ENCODE measurements at regions not wholly inside any gene's neighbourhood (a gene's known extent, or its start where the extent isn't known, plus 50 kb on each side); places are given as distances from the start of the nearest gene placed in this dataset.

- H3K36me3 ChIP-seq, result no peaks in the 10 kb centered on the region
- H3K9me3 ChIP-seq, result peaks cover 0 to 8% (median 0%) of the 10 kb centered on the region in 8 donors
- DNase-seq, result no peak
- H3K4me3 ChIP-seq, result no peak overlapping the region
- intact Hi-C loops (cut with DNase I; ENCODE audit: low total_unique reads), result loop anchor here (10.0 kb wide), 1 partner anchor 820 kb away; no protein-coding TSS in a partner anchor
- H3K27ac ChIP-seq, result no peak overlapping the region
- TF ChIP-seq CTCF (IDR thresholded peaks at IDR 0.05 in 8 of 11, conservative IDR thresholded peaks at IDR 0.05 in 3 of 11), result no peak
- no peak for TF ChIP-seq POLR2A (IDR thresholded peaks at IDR 0.05)
- TF ChIP-seq POLR2AphosphoS5 (IDR thresholded peaks at IDR 0.05), result no peak
- WGBS, 5 donors, result 46 to 68% (median 59%) methylated on average over 2 of the region's 2 CpGs
- no peaks in the 10 kb centered on the region for H3K4me1 ChIP-seq
- H3K27me3 ChIP-seq (replicated peaks in 1 of 7), result no peaks in the 10 kb centered on the region
These were observed 194.1 kb upstream of the LARGE1 start for GRCh38 chr22:34114406-34114805.

DNA sequence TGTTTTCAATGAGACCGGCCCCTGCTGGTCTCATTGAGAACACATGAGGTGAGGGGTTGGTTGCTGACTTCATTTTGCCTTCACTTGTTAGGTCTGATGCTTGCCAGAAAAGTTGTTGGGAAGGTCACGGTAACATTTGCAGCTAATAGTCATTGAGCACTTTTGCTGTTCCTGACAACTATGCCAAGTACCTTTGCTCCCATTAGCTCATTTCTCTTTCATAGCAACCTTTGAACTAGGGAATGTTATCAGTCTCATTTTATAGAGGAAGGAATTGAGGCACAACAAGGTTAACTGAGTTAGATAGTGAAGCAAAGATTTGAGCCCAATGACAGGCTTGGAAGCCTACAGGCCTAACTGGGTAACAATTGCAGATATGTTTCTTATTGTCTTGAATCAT, 195.4 kb upstream of the LARGE1 start:
- Histone ChIP-seq H3K9me3 (peaks cover 0 to 8% (median 0%) of the 10 kb centered on the region in 8 donors), H3K27me3 (replicated peaks in 1 of 7) (no peaks in the 10 kb centered on the region), H3K36me3 (no peaks in the 10 kb centered on the region), H3K27ac (no peak overlapping the region), H3K4me3 (no peak overlapping the region), H3K4me1 (no peaks in the 10 kb centered on the region)
- intact Hi-C loops (cut with DNase I; ENCODE audit: low total_unique reads), result loop anchor here (10.0 kb wide), 1 partner anchor 821 kb away; no protein-coding TSS in a partner anchor
- TF ChIP-seq CTCF (IDR thresholded peaks at IDR 0.05 in 8 of 11, conservative IDR thresholded peaks at IDR 0.05 in 3 of 11), result no peak
- no peak for TF ChIP-seq POLR2AphosphoS5 (IDR thresholded peaks at IDR 0.05)
- no peak for TF ChIP-seq POLR2A (IDR thresholded peaks at IDR 0.05)
- no peak for DNase-seq
- 69 to 88% (median 82%) methylated on average over 2 of the region's 2 CpGs for WGBS, 5 donors

GRCh38 chr22:34116126-34116525, 195.8 kb upstream of the LARGE1 start:
- no peaks in the 10 kb centered on the region for H3K36me3 ChIP-seq
- no peak for DNase-seq
- H3K27ac ChIP-seq, result no peak overlapping the region
- TF ChIP-seq CTCF (IDR thresholded peaks at IDR 0.05 in 8 of 11, conservative IDR thresholded peaks at IDR 0.05 in 3 of 11) (no peak), POLR2A (IDR thresholded peaks at IDR 0.05) (no peak), POLR2AphosphoS5 (IDR thresholded peaks at IDR 0.05) (no peak)
- H3K9me3 ChIP-seq, result peaks cover 0 to 8% (median 0%) of the 10 kb centered on the region in 8 donors
- intact Hi-C loops (cut with DNase I; ENCODE audit: low total_unique reads), result loop anchor here (10.0 kb wide), 1 partner anchor 821 kb away; no protein-coding TSS in a partner anchor
- no peak overlapping the region for H3K4me3 ChIP-seq
- H3K27me3 ChIP-seq (replicated peaks in 1 of 7), result no peaks in the 10 kb centered on the region
- H3K4me1 ChIP-seq, result no peaks in the 10 kb centered on the region

DNA sequence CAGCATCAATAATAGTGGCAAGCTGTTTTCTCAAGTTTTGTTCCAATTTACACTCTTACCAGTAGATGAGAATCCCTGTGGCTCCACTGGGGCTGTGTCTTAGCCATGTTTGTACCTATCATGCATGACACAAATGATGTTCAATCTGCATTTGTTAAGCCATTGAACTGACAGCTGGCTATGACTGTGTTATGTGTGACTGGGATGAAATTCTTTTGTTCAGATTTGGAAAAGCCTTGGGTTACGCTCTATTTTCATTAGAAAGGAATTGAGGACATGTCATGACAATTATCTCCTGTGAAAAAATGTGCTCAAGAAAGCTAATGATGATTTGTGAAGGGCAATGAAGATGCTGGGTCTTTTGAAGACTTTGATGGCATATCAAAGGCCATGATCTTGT, 201.8 kb upstream of the LARGE1 start:
- intact Hi-C loops (cut with DNase I; ENCODE audit: low total_unique reads), result no loop called here
- no peaks in the 10 kb centered on the region for H3K4me1 ChIP-seq
- DNase-seq, result no peak
- no peak overlapping the region for H3K27ac ChIP-seq
- H3K9me3 ChIP-seq, result peaks cover 0 to 8% (median 0%) of the 10 kb centered on the region in 8 donors
- peaks cover 0 to 12% (median 0%) of the 10 kb centered on the region in 7 donors for H3K27me3 ChIP-seq (replicated peaks in 1 of 7)
- H3K4me3 ChIP-seq, result no peak overlapping the region
- 68 to 86% (median 73%) methylated on average over 1 of the region's 1 CpG for WGBS, 5 donors
- H3K36me3 ChIP-seq, result no peaks in the 10 kb centered on the region
- no peak for TF ChIP-seq CTCF (IDR thresholded peaks at IDR 0.05 in 8 of 11, conservative IDR thresholded peaks at IDR 0.05 in 3 of 11)
- TF ChIP-seq POLR2AphosphoS5 (IDR thresholded peaks at IDR 0.05), result no peak
- no peak for TF ChIP-seq POLR2A (IDR thresholded peaks at IDR 0.05)

Data from spleen (tissue), 11 donors.